ENCODE measurements at regions not wholly inside any gene's neighbourhood (a gene's known extent, or its start where the extent isn't known, plus 50 kb on each side); places are given as distances from the start of the nearest gene placed in this dataset.

GRCh38 chr15:98570119-98570518 lies 78.2 kb upstream of the IGF1R start:
- no peak for DNase-seq (ENCODE audit: extremely low read depth in 1 of 4, low spot score in 3 of 4)
- Histone ChIP-seq H4K20me1 (replicated peaks; ENCODE audit: control insufficient read depth, insufficient read depth, low read length) (no peaks in the 10 kb centered on the region), H3K4me1 (replicated peaks in 1 of 2; ENCODE audit: control insufficient read depth in 2 of 2, insufficient read depth in 2 of 2, low read length in 2 of 2) (no peaks in the 10 kb centered on the region), H3K9ac (ENCODE audit: insufficient read depth in 1 of 2, low read depth in 2 of 2, low read length in 2 of 2) (no peak overlapping the region), H3K9me3 (replicated peaks; ENCODE audit: control insufficient read depth, insufficient read depth, low read depth, low read length) (no peaks in the 10 kb centered on the region), H3K4me2 (ENCODE audit: insufficient read depth, low read length) (no peak overlapping the region), H3K27ac (ENCODE audit: extremely low read depth, low read depth, low read length) (no peak overlapping the region), H3K27me3 (ENCODE audit: control insufficient read depth in 2 of 2, insufficient read depth in 2 of 2, low read length in 2 of 2) (peaks cover 0 to 5% of the 10 kb centered on the region in 2 experiments; a peak in 2 of 5 replicates), H3K9me1 (ENCODE audit: control insufficient read depth, insufficient read depth, low read length) (no peaks in the 10 kb centered on the region), H3K79me2 (ENCODE audit: control insufficient read depth, insufficient read depth, low read length) (no peaks in the 10 kb centered on the region), H2AFZ (ENCODE audit: low read depth, low read length) (no peak overlapping the region), H3K4me3 (no peak overlapping the region), H3K36me3 (ENCODE audit: control insufficient read depth, insufficient read depth, low read length) (no peaks in the 10 kb centered on the region)
- in situ Hi-C loops (cut with MboI), result no loop called here
- intact Hi-C loops (cut with micrococcal nuclease), result no loop called here
- CTCF ChIA-PET (ENCODE audit: low intra/inter-chr PET ratio), result no interaction called here
- TF ChIP-seq ZNF121 (CRISPR knock-in tag; conservative IDR thresholded peaks at IDR 0.05) (no peak), BRCA1 (IDR thresholded peaks at IDR 0.05) (no peak), BRCA1 (CRISPR knock-in tag; IDR thresholded peaks at IDR 0.05) (no peak), FUS (optimal IDR thresholded peaks at IDR 0.05; ENCODE audit: low read depth, low read length) (no peak), SMARCA4 (IDR thresholded peaks at IDR 0.05) (no peak), ZFPM2 (CRISPR knock-in tag; IDR thresholded peaks at IDR 0.05) (no peak), PTTG1 (tag; IDR thresholded peaks at IDR 0.05; ENCODE audit: low read depth) (no peak), TGIF2 (CRISPR knock-in tag; IDR thresholded peaks at IDR 0.05) (no peak), ZNF583 (CRISPR knock-in tag; IDR thresholded peaks at IDR 0.05) (no peak), KAT2B (IDR thresholded peaks at IDR 0.05; ENCODE audit: low read depth, low read length) (no peak)
- ATAC-seq, result no peak
- FAIRE-seq, result no peak
- POLR2A ChIA-PET, result no interaction called here
- BruUV-seq (replicated peaks), result no TSS peak
- 3% methylated on average over 3 of the region's 3 CpGs for WGBS (ENCODE audit: insufficient coverage, low coverage, missing lambda C conversion rate)
